ENCODE measurements at regions not wholly inside any gene's neighbourhood (a gene's known extent, or its start where the extent isn't known, plus 50 kb on each side); places are given as distances from the start of the nearest gene placed in this dataset.
"Not testable (repeated sequence)": the region's sequence is repeated elsewhere in the genome, so short reads cannot be mapped to it uniquely, and the experiment has no call there.

GRCh38 chr2:33911327-33911726 is 312.2 kb upstream of the FAM98A start:
- DNase-seq = no peak
- H3K4me1 ChIP-seq = no peaks in the 10 kb centered on the region
- no peak for TF ChIP-seq CTCF (IDR thresholded peaks at IDR 0.05; ENCODE audit: low read depth, low read length)
- H3K9me3 ChIP-seq = no peaks in the 10 kb centered on the region
- no peak overlapping the region for H3K4me3 ChIP-seq (ENCODE audit: low read depth, low read length)
- no peaks in the 10 kb centered on the region for H3K36me3 ChIP-seq
- H3K27me3 ChIP-seq = no peaks in the 10 kb centered on the region

DNA sequence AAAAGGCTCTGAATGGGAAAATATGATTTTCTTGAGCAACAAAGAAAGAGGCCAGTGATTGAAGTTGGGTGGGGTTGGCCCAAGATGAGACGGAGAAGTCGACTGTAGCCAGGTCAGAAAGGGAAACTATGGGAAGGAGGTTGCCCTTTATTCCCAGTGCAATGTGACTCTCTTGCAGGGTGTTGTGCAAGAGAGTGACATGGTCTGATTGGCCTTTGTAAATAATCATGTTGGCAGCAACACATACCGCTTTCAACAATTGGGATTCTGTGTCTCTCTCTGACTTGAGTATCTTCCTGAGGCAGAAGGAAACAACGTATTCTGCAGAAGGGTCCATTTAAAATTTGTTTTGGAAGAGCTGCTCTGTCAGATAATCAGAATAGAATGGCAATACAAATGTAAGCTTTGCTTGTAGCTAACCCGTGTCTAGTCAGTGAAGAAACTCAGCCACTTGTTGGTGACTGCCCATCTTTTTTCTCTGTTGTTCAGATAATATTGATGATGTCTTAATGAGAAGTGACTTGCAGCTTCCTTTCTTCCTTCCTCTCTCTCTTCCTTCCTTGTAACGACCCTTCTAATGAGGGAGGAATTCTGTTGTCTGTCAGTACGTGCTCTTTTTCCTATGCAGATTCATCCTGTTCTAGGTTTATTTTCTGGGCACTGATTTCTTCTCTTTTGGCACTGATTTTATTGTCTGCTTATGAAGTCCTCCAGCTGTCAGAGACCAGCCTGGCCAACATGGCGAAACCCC is 311.0 kb upstream of the FAM98A start:
- DNase-seq = no peak
- H3K27me3 ChIP-seq = no peaks in the 10 kb centered on the region
- no peaks in the 10 kb centered on the region for H3K36me3 ChIP-seq
- no peak for TF ChIP-seq CTCF (IDR thresholded peaks at IDR 0.05; ENCODE audit: low read depth, low read length)
- no peaks in the 10 kb centered on the region for H3K9me3 ChIP-seq
- H3K4me3 ChIP-seq (ENCODE audit: low read depth, low read length) = no peak overlapping the region
- no peaks in the 10 kb centered on the region for H3K4me1 ChIP-seq

GRCh38 chr2:33907866-33908265 is 308.8 kb upstream of the FAM98A start:
- TF ChIP-seq CTCF (IDR thresholded peaks at IDR 0.05; ENCODE audit: low read depth, low read length) = no peak
- H3K9me3 ChIP-seq = no peaks in the 10 kb centered on the region
- H3K4me3 ChIP-seq (ENCODE audit: low read depth, low read length) = no peak overlapping the region
- H3K4me1 ChIP-seq = no peaks in the 10 kb centered on the region
- no peak for DNase-seq
- H3K27me3 ChIP-seq = no peaks in the 10 kb centered on the region
- H3K36me3 ChIP-seq = no peaks in the 10 kb centered on the region

DNA sequence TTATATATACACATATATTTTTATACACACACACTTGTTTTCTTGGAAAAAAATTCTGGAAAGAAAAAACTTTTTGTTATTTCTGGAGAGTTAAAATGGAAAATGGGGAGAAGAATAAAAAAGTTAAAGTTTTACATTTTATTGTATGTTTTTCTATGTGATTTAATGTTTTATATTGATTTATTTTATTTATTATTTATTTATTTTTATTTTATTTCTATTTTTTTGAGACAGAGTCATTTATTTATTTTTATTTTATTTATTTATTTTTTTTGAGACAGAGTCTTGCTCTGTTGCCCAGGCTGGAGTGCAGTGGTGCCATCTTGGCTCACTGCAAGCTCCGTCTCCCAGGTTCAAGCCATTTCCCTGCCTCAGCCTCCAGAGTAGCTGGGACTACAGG is 307.0 kb upstream of the FAM98A start:
- H3K9me3 ChIP-seq; DNase-seq; H3K27me3 ChIP-seq; H3K36me3 ChIP-seq; H3K4me3 ChIP-seq (ENCODE audit: low read depth, low read length); H3K4me1 ChIP-seq: not testable (repeated sequence)

GRCh38 chr2:33904801-33905200 is 305.7 kb upstream of the FAM98A start:
- DNase-seq = no peak
- no peaks in the 10 kb centered on the region for H3K36me3 ChIP-seq
- no peaks in the 10 kb centered on the region for H3K4me1 ChIP-seq
- H3K9me3 ChIP-seq = no peaks in the 10 kb centered on the region
- H3K4me3 ChIP-seq (ENCODE audit: low read depth, low read length) = no peak overlapping the region
- TF ChIP-seq CTCF (IDR thresholded peaks at IDR 0.05; ENCODE audit: low read depth, low read length) = no peak
- no peaks in the 10 kb centered on the region for H3K27me3 ChIP-seq

DNA sequence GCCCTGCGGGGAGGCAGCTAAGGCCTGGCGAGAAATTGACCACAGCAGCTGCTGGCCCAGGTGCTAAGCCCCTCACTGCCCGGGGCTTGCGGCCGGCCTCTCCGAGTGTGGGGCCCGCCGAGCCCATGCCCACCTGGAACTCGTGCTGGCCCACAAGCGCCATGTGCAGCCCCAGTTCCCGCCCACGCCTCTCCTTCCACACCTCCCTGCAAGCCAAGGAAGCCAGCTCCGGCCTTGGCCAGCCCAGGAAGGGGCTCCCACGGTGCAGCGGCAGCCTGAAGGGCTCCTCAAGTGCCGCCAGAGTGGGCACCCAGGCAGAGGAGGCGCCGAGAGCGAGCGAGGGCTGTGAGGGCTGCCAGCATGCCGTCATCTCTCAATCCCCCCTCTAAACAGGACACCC is 304.6 kb upstream of the FAM98A start:
- Histone ChIP-seq H3K36me3 (no peaks in the 10 kb centered on the region), H3K27me3 (no peaks in the 10 kb centered on the region), H3K4me3 (ENCODE audit: low read depth, low read length) (no peak overlapping the region), H3K9me3 (no peaks in the 10 kb centered on the region), H3K4me1 (no peaks in the 10 kb centered on the region)
- no peak for TF ChIP-seq CTCF (IDR thresholded peaks at IDR 0.05; ENCODE audit: low read depth, low read length)
- no peak for DNase-seq
